ENCODE measurements at regions not wholly inside any gene's neighbourhood (a gene's known extent, or its start where the extent isn't known, plus 50 kb on each side); places are given as distances from the start of the nearest gene placed in this dataset.

DNA sequence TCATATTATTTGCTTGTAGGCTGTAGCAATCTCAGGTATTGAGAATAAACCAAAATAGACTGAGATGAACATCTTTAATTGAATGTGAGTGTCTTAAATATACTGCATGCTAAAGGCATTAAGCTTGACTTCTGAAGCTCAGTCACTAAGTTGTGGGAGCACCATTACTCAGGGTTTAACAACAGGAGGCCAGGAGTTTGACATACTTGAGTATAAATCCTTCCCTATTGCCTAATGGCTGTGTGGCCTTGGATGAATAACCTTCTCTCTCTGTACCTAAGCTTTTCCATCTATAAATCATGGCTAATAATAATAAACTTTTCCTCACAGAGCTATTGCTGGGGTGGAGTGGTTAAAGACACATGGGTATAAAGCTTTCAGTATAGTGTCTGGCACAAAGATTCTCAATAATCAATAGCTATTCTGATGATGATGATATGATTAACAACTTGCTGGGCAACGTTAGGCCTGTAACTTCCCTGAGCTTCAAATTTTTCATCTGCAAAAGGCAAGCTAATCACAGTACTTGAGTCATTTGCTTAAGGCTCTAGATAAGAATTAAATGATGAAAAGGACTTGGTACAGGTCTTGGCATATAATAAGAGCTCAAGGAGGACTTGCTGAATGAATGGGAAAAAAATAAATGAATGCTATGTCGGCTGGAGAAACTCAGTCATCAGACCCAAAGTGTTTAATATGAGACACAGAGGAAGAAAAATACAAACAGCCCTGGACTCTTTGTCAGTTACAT lies 174.0 kb upstream of the IL12B start:
- Histone ChIP-seq H3K27me3 (replicated peaks in 1 of 7) (no peaks in the 10 kb centered on the region), H3K9me3 (peaks cover 0 to 4% (median 0%) of the 10 kb centered on the region in 8 donors), H3K4me1 (peaks cover 0 to 14% (median 9%) of the 10 kb centered on the region in 6 donors), H3K27ac (peak overlapping the region in 6 of 8 donors; percentile 2 to 79 (median 60)), H3K4me3 (no peak overlapping the region), H3K36me3 (no peaks in the 10 kb centered on the region)
- WGBS, 5 donors: 24 to 37% (median 31%) methylated on average over 2 of the region's 2 CpGs
- TF ChIP-seq POLR2AphosphoS5 (IDR thresholded peaks at IDR 0.05) (no peak), POLR2A (IDR thresholded peaks at IDR 0.05) (no peak)
- no peak for DNase-seq
- intact Hi-C loops (cut with DNase I; ENCODE audit: low total_unique reads): no loop called here

DNA sequence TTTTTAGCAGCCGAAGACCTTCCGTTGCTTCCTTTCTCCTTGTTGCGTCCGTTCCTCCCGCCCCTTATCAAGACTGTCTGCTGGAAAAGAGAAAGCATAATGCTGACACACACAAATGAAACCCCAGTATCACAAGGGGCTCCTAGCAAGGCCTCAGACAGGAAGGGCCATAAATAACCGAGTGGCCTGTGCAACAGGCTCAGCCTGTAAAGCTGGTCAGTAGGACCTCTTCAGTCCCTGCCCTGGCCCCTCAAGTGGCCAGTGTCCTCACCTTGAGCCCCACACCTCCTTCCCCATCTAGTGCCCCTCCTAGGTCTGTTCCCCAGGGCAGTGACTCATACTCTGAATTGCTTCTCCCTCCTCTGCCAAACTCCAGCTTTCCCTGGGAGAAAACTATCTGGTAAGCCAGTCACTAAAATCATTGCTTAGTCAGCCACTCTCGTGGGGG lies 174.6 kb upstream of the IL12B start:
- Histone ChIP-seq H3K9me3 (peaks cover 0 to 4% (median 0%) of the 10 kb centered on the region in 8 donors), H3K4me1 (peaks cover 0 to 14% (median 9%) of the 10 kb centered on the region in 6 donors), H3K27ac (peak overlapping the region in 7 of 8 donors; percentile 2 to 79 (median 56)), H3K27me3 (replicated peaks in 1 of 7) (no peaks in the 10 kb centered on the region), H3K36me3 (no peaks in the 10 kb centered on the region), H3K4me3 (no peak overlapping the region)
- no peak for DNase-seq
- 23 to 38% (median 27%) methylated on average over 7 of the region's 7 CpGs for WGBS, 5 donors
- TF ChIP-seq POLR2AphosphoS5 (IDR thresholded peaks at IDR 0.05) (peak in 2 of 3 donors; percentile 45 to 55), POLR2A (IDR thresholded peaks at IDR 0.05) (no peak)
- TF ChIP-seq, protein P1, sequence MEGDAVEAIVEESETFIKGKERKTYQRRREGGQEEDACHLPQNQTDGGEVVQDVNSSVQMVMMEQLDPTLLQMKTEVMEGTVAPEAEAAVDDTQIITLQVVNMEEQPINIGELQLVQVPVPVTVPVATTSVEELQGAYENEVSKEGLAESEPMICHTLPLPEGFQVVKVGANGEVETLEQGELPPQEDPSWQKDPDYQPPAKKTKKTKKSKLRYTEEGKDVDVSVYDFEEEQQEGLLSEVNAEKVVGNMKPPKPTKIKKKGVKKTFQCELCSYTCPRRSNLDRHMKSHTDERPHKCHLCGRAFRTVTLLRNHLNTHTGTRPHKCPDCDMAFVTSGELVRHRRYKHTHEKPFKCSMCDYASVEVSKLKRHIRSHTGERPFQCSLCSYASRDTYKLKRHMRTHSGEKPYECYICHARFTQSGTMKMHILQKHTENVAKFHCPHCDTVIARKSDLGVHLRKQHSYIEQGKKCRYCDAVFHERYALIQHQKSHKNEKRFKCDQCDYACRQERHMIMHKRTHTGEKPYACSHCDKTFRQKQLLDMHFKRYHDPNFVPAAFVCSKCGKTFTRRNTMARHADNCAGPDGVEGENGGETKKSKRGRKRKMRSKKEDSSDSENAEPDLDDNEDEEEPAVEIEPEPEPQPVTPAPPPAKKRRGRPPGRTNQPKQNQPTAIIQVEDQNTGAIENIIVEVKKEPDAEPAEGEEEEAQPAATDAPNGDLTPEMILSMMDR (IDR thresholded peaks at IDR 0.05 in 8 of 11, conservative IDR thresholded peaks at IDR 0.05 in 3 of 11): no peak
- intact Hi-C loops (cut with DNase I; ENCODE audit: low total_unique reads): no loop called here

DNA sequence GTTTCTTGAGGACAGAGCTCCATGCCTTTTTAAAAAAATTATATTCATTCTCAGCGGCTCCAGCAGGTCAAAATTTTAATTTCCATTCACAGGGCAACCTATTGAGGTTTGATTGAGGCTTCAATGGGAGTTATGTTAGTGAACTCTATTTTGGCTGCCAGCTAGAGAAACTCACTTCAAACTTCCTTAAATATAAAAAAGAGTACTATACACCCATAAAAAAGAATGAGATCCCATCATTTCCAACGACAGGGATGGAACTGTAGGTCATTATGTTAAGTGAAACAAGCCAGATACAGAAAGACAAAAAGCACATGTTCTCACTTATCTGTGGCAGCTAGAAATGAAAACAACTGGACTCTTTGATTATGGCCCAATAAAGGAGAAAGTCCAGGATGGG lies 176.8 kb upstream of the IL12B start:
- Histone ChIP-seq H3K9me3 (peaks cover 0 to 4% (median 0%) of the 10 kb centered on the region in 8 donors), H3K27me3 (replicated peaks in 1 of 7) (no peaks in the 10 kb centered on the region), H3K27ac (no peak overlapping the region), H3K4me1 (peaks cover 0 to 14% (median 9%) of the 10 kb centered on the region in 6 donors), H3K36me3 (no peaks in the 10 kb centered on the region), H3K4me3 (no peak overlapping the region)
- WGBS, 5 donors: 80 to 87% (median 81%) methylated on average over 2 of the region's 2 CpGs
- DNase-seq: no peak
- TF ChIP-seq POLR2AphosphoS5 (IDR thresholded peaks at IDR 0.05) (no peak), POLR2A (IDR thresholded peaks at IDR 0.05) (no peak)
- TF ChIP-seq, protein P1 (IDR thresholded peaks at IDR 0.05 in 8 of 11, conservative IDR thresholded peaks at IDR 0.05 in 3 of 11): no peak
- intact Hi-C loops (cut with DNase I; ENCODE audit: low total_unique reads): no loop called here

DNA sequence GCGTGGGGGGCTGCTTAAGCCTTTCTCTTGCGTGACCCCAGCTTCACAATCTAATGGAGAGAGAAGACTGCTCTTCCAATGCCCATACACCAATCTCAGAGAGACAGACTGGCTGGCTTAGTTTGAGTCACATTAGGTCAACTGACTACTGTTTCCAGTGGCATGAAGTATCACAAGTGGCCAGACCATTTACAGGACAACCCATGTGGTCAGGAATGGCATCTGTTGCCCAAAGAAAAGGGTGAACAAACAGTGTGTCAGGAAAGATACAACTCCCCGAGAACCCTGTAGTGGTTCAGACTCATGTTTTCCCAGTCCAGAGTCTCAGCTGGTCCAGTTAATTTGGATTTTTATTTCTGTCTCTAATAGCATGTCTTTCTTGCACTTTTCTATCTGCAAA lies 177.4 kb upstream of the IL12B start:
- no peak for DNase-seq
- Histone ChIP-seq H3K9me3 (no peaks in the 10 kb centered on the region), H3K27me3 (replicated peaks in 1 of 7) (no peaks in the 10 kb centered on the region), H3K27ac (no peak overlapping the region), H3K4me1 (peaks cover 0 to 14% (median 9%) of the 10 kb centered on the region in 6 donors), H3K4me3 (no peak overlapping the region), H3K36me3 (no peaks in the 10 kb centered on the region)
- TF ChIP-seq POLR2A (IDR thresholded peaks at IDR 0.05) (no peak), POLR2AphosphoS5 (IDR thresholded peaks at IDR 0.05) (no peak)
- TF ChIP-seq, protein P1 (IDR thresholded peaks at IDR 0.05 in 8 of 11, conservative IDR thresholded peaks at IDR 0.05 in 3 of 11): no peak
- intact Hi-C loops (cut with DNase I; ENCODE audit: low total_unique reads): no loop called here
- 92 to 99% (median 95%) methylated on average over 3 of the region's 3 CpGs for WGBS, 5 donors
